Subcutaneous abdominal adipose tissue (tissue), 5 donors: ENCODE measurements at regions not wholly inside any gene's neighbourhood (a gene's known extent, or its start where the extent isn't known, plus 50 kb on each side); places are given as distances from the start of the nearest gene placed in this dataset.

ENCODE experiments used
- H3K27ac ChIP-seq: one replicate; pipeline ENCODE4 v1.7.0; 2013; ENCODE audit warnings: low read depth, mild to moderate bottlenecking, inconsistent platforms, low read length, moderate library complexity
- H3K27me3 ChIP-seq, 5 donors: one replicate each; pipeline ENCODE4 v1.7.0; 2013; ENCODE audit warnings: low read length in 5 of 5, inconsistent platforms in 1 of 5; ENCODE audit not compliant: control insufficient read depth in 5 of 5, insufficient read depth in 4 of 5
- H3K36me3 ChIP-seq, 5 donors: one replicate each; pipeline ENCODE4 v1.7.0; 2013; ENCODE audit warnings: low read length in 5 of 5; ENCODE audit not compliant: control insufficient read depth in 5 of 5, insufficient read depth in 5 of 5
- H3K4me1 ChIP-seq, 5 donors: one replicate each; pipeline ENCODE4 v1.7.0; 2013; ENCODE audit warnings: low read length in 5 of 5, mild to moderate bottlenecking in 3 of 5, moderate library complexity in 1 of 5; ENCODE audit not compliant: control insufficient read depth in 5 of 5, insufficient read depth in 5 of 5
- H3K4me3 ChIP-seq, 5 donors: one replicate each; pipeline ENCODE4 v1.7.0; 2013; ENCODE audit warnings: low read length in 5 of 5, low read depth in 1 of 5
- H3K9ac ChIP-seq, 5 donors: one replicate each; pipeline ENCODE4 v1.7.0; 2013; ENCODE audit warnings: low read length in 5 of 5, mild to moderate bottlenecking in 4 of 5, moderate library complexity in 3 of 5
- H3K9me3 ChIP-seq, 5 donors: one replicate each; pipeline ENCODE4 v1.7.0; 2013; ENCODE audit warnings: low read length in 5 of 5; ENCODE audit not compliant: control insufficient read depth in 5 of 5
- donor health status: healthy.
- donor health status: healthy.
- donor health status: healthy.
- donor health status: healthy.
- donor health status: healthy.

DNA sequence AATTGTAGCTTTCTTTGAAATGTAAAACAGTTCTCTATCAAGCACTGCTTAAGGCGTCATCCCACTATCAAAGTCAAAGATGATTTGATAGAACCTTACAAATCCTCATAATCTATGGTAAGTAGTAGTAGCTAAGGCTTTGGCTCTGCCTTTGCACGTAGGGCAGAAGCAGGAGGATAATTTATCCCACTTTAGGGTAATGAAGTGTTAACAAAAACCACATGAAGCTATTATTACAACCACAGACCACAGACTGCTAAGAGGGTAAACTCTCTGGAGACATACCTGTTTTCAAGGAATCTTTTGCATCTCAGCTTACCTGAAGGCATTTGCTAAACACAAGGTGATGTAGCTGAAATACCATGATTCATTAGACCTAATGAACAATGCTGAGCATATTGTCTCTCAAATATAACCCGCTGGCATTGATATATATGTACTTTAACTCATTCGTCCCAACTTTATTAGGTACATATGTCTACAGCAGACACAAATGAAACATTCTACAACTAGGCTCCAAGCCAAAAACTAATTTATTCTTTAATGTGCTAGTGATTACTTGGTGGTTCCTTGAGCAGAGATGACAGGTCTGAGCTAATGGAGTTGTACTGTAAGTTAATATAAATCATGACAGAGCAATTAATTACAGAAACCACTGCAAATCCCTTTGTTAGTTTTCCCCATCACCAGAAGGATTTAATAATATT is 368.8 kb downstream of the ETNK1 start:
- H3K27me3 ChIP-seq = no peaks in the 10 kb centered on the region
- H3K4me1 ChIP-seq = no peaks in the 10 kb centered on the region
- no peak overlapping the region for H3K4me3 ChIP-seq
- H3K9me3 ChIP-seq = peaks cover 0 to 3% (median under 1%) of the 10 kb centered on the region in 5 donors
- H3K27ac ChIP-seq = no peak overlapping the region
- no peaks in the 10 kb centered on the region for H3K36me3 ChIP-seq
- H3K9ac ChIP-seq = no peak overlapping the region

DNA sequence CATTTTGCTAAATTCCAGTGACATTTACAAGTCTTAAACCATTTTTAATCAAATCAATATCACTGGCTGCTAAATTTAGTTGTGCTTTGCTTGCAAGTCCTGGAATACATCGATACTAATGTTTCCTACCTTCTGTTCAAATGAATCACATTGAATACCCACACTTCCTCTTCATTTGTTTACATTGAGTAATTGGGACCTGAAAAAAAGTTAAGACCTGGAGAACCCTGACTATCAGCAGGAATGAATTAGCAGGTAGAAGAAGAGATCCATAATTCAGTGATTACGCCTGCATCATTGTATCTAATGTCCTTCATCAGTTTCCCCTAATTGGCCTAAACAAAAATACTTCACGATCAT is 369.3 kb downstream of the ETNK1 start:
- Histone ChIP-seq H3K9ac (no peak overlapping the region), H3K27ac (no peak overlapping the region), H3K9me3 (peaks cover 0 to 9% (median 6%) of the 10 kb centered on the region in 5 donors), H3K4me3 (no peak overlapping the region), H3K36me3 (no peaks in the 10 kb centered on the region), H3K4me1 (no peaks in the 10 kb centered on the region), H3K27me3 (no peaks in the 10 kb centered on the region)

DNA sequence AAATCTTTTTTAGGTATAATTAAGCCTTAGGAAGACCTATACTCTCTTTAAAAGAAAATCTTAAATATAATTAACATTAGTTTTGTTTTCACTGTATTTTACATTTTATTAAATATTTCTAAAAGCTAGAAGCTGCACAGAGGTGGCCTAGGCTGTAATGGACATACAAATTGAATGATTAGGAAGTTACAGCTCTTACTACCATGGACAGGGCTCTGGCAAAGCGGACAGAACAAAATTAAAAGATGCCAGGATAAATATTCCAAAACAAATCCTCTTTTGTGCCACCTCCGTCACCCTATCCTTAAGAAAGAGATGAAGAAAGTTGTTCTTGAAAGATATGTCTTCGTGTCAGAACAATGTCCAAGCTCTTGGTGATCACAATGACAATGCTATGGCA is 376.5 kb downstream of the ETNK1 start:
- no peak overlapping the region for H3K4me3 ChIP-seq
- no peaks in the 10 kb centered on the region for H3K27me3 ChIP-seq
- no peak overlapping the region for H3K9ac ChIP-seq
- H3K27ac ChIP-seq = no peak overlapping the region
- peaks cover 0 to 11% (median 9%) of the 10 kb centered on the region in 5 donors for H3K9me3 ChIP-seq
- peaks cover 0 to 3% (median 0%) of the 10 kb centered on the region in 5 donors for H3K4me1 ChIP-seq
- H3K36me3 ChIP-seq = no peaks in the 10 kb centered on the region

DNA sequence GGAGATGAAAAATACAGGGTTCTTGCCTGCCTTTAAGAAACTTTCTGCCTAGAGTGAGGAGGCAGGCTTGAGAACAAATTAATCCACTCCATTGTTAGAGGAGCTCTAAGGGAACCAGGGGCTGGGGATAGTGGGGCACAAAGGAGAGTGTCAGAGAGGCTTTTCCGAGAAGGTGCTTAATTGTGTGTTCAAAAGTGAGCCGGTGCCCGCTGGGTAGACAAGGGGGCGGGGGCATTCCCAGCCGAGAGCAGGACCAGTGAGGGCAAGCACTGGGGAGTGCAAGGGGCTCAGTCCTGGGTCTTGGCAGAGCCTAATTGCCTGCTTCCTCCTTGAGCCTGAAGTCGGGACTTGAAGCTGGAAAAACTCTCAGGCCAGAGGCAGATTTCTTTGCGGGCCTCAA is 377.4 kb downstream of the ETNK1 start:
- H3K27ac ChIP-seq = no peak overlapping the region
- H3K9me3 ChIP-seq = peaks cover 0 to 11% (median 9%) of the 10 kb centered on the region in 5 donors
- H3K4me1 ChIP-seq = peaks cover 0 to 6% (median 0%) of the 10 kb centered on the region in 5 donors
- H3K4me3 ChIP-seq = no peak overlapping the region
- no peak overlapping the region for H3K9ac ChIP-seq
- H3K27me3 ChIP-seq = no peaks in the 10 kb centered on the region
- no peaks in the 10 kb centered on the region for H3K36me3 ChIP-seq

DNA sequence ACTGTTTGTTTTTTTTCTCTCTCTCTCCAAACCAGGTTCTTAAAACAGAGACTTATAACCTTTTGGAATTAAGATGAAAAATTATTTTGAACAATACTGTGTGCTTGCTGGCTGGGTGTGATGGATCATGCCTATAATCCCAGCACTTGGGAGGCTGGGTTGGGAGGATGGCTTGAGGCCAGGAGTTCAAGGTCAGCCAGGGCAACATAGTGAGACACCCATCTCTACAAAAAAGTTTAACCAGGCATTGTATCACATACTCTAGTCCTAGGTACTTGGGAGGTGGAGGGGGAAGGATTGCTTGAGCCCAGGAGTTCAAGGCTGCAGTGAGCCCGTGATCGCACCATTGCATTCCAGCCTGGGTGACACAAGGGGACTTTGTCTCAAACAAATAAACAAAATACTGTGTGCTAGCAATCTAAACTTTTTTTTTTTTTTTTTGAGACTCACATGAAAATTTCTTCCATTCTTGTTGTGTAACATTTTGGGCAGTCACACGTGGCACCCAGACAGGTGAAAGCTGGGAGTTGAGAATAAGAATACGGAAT is 379.6 kb downstream of the ETNK1 start:
- Histone ChIP-seq H3K9ac (no peak overlapping the region), H3K27me3 (no peaks in the 10 kb centered on the region), H3K9me3 (peaks cover 0 to 2% (median 0%) of the 10 kb centered on the region in 5 donors), H3K4me3 (no peak overlapping the region), H3K4me1 (peaks cover 0 to 6% (median 0%) of the 10 kb centered on the region in 5 donors), H3K27ac (no peak overlapping the region), H3K36me3 (no peaks in the 10 kb centered on the region)

DNA sequence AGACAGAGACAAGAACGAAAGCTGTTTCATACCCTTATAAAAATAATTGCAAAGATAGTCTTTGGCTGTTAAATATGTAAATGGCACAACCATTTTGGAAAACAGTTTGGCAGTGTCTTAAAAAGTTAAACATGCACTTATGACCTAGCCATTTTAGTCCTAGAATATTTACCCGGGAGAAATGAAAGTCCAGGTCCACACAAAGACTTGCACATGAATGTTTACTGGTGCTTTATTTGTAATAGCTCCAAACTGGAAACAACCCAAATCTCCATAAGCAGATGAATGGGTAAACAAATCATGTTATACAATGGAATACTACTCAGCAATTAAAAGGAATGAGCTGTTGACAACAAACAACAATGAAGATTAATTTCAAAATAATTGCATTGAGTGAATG is 380.4 kb downstream of the ETNK1 start:
- no peaks in the 10 kb centered on the region for H3K9me3 ChIP-seq
- no peaks in the 10 kb centered on the region for H3K27me3 ChIP-seq
- H3K4me3 ChIP-seq = no peak overlapping the region
- peaks cover 0 to 6% (median 0%) of the 10 kb centered on the region in 5 donors for H3K4me1 ChIP-seq
- no peak overlapping the region for H3K27ac ChIP-seq
- H3K36me3 ChIP-seq = no peaks in the 10 kb centered on the region
- no peak overlapping the region for H3K9ac ChIP-seq

DNA sequence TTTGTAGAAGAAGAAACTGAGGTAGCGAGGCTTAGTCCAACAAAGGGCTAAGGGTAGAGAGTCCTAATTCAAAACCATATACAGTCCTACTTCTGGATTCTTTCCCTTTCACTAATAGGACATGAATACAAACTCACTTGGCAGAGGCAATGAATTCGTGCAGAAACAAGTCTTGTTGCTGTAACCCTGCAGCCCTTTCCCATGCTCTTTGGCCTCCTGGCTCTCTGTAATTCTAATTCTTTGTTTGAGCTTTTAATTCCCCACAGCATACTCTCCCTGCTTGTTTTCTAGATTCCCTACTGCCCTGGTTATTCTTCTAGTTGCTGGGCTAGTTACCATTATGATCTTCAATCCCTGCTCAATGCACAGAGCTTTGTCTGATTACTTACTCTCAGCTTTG is 381.4 kb downstream of the ETNK1 start:
- no peaks in the 10 kb centered on the region for H3K36me3 ChIP-seq
- no peaks in the 10 kb centered on the region for H3K9me3 ChIP-seq
- peaks cover 0 to 6% (median 0%) of the 10 kb centered on the region in 5 donors for H3K4me1 ChIP-seq
- H3K9ac ChIP-seq = no peak overlapping the region
- no peak overlapping the region for H3K27ac ChIP-seq
- H3K27me3 ChIP-seq = no peaks in the 10 kb centered on the region
- H3K4me3 ChIP-seq = no peak overlapping the region

DNA sequence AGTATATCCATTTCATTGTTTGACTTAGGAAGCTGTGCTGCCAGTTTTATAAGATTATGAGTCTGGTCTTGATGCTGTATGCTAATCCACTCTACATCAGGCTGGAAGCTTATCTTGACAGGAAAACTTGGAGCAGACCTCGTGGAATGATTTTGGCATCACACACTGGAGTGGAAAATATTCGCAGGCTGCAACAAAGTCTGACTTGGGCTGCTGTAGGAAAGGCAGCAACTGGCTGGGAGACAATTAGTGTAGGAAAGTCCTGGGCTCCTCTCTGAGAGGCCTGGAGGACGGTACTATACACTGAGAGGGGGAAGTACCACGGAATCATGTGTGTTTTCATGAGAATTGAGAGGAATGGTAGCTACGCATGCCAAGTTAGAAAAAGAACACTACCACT is 383.7 kb downstream of the ETNK1 start:
- Histone ChIP-seq H3K27me3 (no peaks in the 10 kb centered on the region), H3K4me1 (peaks cover 0 to 6% (median 0%) of the 10 kb centered on the region in 5 donors), H3K9me3 (no peaks in the 10 kb centered on the region), H3K9ac (no peak overlapping the region), H3K36me3 (no peaks in the 10 kb centered on the region), H3K27ac (no peak overlapping the region), H3K4me3 (no peak overlapping the region)

DNA sequence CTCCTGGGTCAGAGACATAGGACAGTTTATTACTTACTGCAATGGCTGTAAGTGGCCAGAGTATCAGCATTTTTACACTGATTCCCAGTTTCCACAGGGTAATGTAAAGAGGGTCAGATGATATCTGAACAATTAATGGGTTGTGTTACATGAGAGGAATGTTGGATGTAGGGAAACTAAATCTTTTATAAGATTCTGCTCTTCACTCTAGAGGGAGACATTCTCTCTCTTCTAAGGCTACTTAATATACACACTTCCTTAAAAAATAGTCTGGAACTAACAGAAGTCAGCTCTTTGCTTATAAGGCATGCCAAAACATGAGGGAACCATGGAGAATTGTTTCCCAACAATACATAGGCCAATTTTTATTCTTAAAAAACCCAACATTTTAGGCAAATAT is 389.8 kb downstream of the ETNK1 start:
- Histone ChIP-seq H3K36me3 (no peaks in the 10 kb centered on the region), H3K27me3 (no peaks in the 10 kb centered on the region), H3K27ac (no peak overlapping the region), H3K9me3 (no peaks in the 10 kb centered on the region), H3K9ac (no peak overlapping the region), H3K4me3 (no peak overlapping the region), H3K4me1 (no peaks in the 10 kb centered on the region)

DNA sequence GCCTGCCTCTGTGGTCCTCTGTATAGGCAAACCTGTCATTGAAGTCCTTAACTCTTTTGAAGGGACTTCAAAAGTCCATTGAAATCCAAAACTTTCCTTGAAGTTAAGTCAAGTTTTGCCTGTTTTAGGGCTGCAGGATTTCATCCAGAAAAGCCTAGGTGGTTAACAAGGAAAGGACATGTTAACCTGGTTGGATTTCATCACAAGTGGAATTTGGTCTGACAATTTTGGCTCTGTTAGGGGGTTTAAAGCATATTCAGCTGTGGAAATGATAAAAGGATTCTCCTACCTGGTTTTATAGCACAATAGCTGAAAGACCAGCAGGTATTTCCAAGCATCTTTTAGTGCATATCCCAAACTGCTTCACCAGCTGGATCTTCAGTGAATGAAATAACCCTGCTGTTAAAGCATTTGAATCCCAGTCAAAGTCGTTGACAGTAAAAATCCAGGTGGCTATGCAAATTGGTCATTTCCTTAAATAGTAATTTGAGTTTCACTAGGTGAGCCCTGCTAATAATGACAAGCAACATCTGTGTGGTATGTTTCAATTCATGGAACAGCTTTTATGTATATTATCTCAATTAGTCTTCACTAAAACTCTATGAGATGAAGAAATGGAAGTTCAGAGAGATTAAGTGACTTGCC is 400.5 kb downstream of the ETNK1 start:
- Histone ChIP-seq H3K9ac (no peak overlapping the region), H3K4me1 (no peaks in the 10 kb centered on the region), H3K27me3 (peaks cover 0 to 3% (median 0%) of the 10 kb centered on the region in 5 donors)

More for the DNA sequence above, 400.5 kb downstream of the ETNK1 start:
- no peaks in the 10 kb centered on the region for H3K9me3 ChIP-seq
- no peak overlapping the region for H3K27ac ChIP-seq
- H3K4me3 ChIP-seq = no peak overlapping the region
- H3K36me3 ChIP-seq = no peaks in the 10 kb centered on the region
